ENCODE measurements at regions not wholly inside any gene's neighbourhood (a gene's known extent, or its start where the extent isn't known, plus 50 kb on each side); places are given as distances from the start of the nearest gene placed in this dataset.

DNA sequence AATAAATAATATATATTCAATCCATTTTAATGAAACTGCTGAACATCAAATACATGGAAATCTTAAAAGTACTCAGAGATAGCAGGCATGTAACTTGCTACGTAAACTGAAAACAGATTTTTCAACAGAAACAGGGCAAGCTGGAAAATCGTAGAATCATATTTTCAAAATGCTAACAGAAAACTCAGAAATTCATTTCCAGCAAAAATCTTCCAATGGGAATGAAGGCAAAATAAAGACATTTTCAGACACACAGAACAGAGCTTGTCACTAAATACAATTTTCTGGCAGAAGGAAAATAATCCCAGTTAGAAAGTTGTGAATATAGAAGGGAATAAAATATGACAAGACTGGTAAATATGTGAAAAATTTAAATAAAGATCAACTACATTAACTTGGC, 419.9 kb upstream of the ZFP42 start:
- TF ChIP-seq ZBTB48 (tag by site-specific recombination; IDR thresholded peaks at IDR 0.05) (no peak), ZNF37A (tag by site-specific recombination; IDR thresholded peaks at IDR 0.05) (no peak), BCL6B (tag by site-specific recombination; IDR thresholded peaks at IDR 0.05) (no peak), ZSCAN23 (tag by site-specific recombination; IDR thresholded peaks at IDR 0.05) (no peak), ZNF670 (tag by site-specific recombination; IDR thresholded peaks at IDR 0.05; ENCODE audit: low read depth) (no peak), KLF9 (tag by site-specific recombination; IDR thresholded peaks at IDR 0.05; ENCODE audit: low read depth) (no peak), ZNF114 (tag by site-specific recombination; IDR thresholded peaks at IDR 0.05) (no peak)
- TF ChIP-seq, protein P1, sequence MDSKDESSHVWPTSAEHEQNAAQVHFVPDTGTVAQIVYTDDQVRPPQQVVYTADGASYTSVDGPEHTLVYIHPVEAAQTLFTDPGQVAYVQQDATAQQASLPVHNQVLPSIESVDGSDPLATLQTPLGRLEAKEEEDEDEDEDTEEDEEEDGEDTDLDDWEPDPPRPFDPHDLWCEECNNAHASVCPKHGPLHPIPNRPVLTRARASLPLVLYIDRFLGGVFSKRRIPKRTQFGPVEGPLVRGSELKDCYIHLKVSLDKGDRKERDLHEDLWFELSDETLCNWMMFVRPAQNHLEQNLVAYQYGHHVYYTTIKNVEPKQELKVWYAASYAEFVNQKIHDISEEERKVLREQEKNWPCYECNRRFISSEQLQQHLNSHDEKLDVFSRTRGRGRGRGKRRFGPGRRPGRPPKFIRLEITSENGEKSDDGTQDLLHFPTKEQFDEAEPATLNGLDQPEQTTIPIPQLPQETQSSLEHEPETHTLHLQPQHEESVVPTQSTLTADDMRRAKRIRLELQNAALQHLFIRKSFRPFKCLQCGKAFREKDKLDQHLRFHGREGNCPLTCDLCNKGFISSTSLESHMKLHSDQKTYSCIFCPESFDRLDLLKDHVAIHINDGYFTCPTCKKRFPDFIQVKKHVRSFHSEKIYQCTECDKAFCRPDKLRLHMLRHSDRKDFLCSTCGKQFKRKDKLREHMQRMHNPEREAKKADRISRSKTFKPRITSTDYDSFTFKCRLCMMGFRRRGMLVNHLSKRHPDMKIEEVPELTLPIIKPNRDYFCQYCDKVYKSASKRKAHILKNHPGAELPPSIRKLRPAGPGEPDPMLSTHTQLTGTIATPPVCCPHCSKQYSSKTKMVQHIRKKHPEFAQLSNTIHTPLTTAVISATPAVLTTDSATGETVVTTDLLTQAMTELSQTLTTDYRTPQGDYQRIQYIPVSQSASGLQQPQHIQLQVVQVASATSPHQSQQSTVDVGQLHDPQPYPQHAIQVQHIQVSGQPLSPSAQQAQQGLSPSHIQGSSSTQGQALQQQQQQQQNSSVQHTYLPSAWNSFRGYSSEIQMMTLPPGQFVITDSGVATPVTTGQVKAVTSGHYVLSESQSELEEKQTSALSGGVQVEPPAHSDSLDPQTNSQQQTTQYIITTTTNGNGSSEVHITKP (tag by site-specific recombination; IDR thresholded peaks at IDR 0.05) = no peak
- TF ChIP-seq, protein P2, sequence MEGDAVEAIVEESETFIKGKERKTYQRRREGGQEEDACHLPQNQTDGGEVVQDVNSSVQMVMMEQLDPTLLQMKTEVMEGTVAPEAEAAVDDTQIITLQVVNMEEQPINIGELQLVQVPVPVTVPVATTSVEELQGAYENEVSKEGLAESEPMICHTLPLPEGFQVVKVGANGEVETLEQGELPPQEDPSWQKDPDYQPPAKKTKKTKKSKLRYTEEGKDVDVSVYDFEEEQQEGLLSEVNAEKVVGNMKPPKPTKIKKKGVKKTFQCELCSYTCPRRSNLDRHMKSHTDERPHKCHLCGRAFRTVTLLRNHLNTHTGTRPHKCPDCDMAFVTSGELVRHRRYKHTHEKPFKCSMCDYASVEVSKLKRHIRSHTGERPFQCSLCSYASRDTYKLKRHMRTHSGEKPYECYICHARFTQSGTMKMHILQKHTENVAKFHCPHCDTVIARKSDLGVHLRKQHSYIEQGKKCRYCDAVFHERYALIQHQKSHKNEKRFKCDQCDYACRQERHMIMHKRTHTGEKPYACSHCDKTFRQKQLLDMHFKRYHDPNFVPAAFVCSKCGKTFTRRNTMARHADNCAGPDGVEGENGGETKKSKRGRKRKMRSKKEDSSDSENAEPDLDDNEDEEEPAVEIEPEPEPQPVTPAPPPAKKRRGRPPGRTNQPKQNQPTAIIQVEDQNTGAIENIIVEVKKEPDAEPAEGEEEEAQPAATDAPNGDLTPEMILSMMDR (tag by site-specific recombination; IDR thresholded peaks at IDR 0.05) = no peak
- TF ChIP-seq, protein P3, sequence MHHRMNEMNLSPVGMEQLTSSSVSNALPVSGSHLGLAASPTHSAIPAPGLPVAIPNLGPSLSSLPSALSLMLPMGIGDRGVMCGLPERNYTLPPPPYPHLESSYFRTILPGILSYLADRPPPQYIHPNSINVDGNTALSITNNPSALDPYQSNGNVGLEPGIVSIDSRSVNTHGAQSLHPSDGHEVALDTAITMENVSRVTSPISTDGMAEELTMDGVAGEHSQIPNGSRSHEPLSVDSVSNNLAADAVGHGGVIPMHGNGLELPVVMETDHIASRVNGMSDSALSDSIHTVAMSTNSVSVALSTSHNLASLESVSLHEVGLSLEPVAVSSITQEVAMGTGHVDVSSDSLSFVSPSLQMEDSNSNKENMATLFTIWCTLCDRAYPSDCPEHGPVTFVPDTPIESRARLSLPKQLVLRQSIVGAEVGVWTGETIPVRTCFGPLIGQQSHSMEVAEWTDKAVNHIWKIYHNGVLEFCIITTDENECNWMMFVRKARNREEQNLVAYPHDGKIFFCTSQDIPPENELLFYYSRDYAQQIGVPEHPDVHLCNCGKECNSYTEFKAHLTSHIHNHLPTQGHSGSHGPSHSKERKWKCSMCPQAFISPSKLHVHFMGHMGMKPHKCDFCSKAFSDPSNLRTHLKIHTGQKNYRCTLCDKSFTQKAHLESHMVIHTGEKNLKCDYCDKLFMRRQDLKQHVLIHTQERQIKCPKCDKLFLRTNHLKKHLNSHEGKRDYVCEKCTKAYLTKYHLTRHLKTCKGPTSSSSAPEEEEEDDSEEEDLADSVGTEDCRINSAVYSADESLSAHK (tag by site-specific recombination; IDR thresholded peaks at IDR 0.05) = no peak
- TF ChIP-seq, protein P4, sequence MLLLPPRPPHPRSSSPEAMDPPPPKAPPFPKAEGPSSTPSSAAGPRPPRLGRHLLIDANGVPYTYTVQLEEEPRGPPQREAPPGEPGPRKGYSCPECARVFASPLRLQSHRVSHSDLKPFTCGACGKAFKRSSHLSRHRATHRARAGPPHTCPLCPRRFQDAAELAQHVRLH (tag by site-specific recombination; IDR thresholded peaks at IDR 0.05) = no peak

Data from HEK293 (cell line).